Erythroblast (primary cell): ENCODE measurements at regions not wholly inside any gene's neighbourhood (a gene's known extent, or its start where the extent isn't known, plus 50 kb on each side); places are given as distances from the start of the nearest gene placed in this dataset.

Experiments used
- GATA1 ChIP-seq: IDR thresholded peaks from 2 replicates; pipeline ENCODE4 v1.6.1; 2011; ENCODE audit warnings: low read depth, mild to moderate bottlenecking, control low read depth, low read length, moderate library complexity
- POLR2A ChIP-seq: IDR thresholded peaks from 2 replicates; pipeline ENCODE4 v1.6.1; 2011; ENCODE audit warnings: mild to moderate bottlenecking, low read length

DNA sequence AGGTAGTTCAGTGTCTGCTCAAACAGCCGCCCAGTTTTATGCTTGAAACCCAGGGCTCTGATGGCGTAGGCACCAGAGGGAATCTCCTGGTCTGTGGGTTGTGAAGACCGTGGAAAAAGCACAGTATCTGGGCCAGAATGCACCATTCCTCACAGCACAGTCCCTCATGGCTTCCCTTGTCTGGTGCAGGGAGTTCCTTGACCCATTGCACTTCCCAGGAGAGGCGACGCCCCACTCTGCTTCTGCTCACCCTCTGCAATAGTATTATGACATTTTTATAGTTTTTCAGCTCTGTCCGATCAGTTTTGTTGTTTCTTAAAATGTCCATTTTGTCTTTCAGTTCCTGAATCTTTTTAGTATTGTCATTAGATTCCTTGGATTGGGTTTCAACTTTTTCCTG, 343.5 kb downstream of the EDEM1 start:
- TF ChIP-seq POLR2A (no peak), GATA1 (no peak)
